Ovary (tissue), 7 donors: ENCODE measurements at regions not wholly inside any gene's neighbourhood (a gene's known extent, or its start where the extent isn't known, plus 50 kb on each side); places are given as distances from the start of the nearest gene placed in this dataset.
A peak's percentile ranks its signal among the peaks of the same experiment; 100 is the strongest.

Source experiments
- DNase-seq, 5 donors: peaks; one replicate each; pipeline ENCODE4 v3.0.0-alpha.2; 2019 to 2020
- H3K27ac ChIP-seq, 2 donors: fragments of 200-600 bp; one replicate each; pipeline versions ENCODE4 v1.5.1 to v1.8.0; 2019 to 2022
- H3K27me3 ChIP-seq: fragments of 200-600 bp; one replicate; pipeline ENCODE4 v1.8.0; 2022
- H3K36me3 ChIP-seq: fragments of 200-600 bp; sonication (generic); one replicate; pipeline ENCODE4 v1.5.1; 2019
- H3K4me1 ChIP-seq: one replicate; pipeline ENCODE4 v1.8.1; 2013; ENCODE audit warnings: mild to moderate bottlenecking, moderate library complexity; ENCODE audit not compliant: insufficient read depth
- H3K4me3 ChIP-seq: fragments of 200-600 bp; sonication (generic); one replicate; pipeline ENCODE4 v1.5.1; 2017
- H3K9me3 ChIP-seq, 2 donors: fragments of 200-600 bp in 1 of 2; sonication (generic) in 1 of 2; one replicate each; pipeline versions ENCODE4 v1.5.1 to v1.8.1; 2013 to 2019; ENCODE audit warnings: mild to moderate bottlenecking in 1 of 2, moderate library complexity in 1 of 2
- CTCF ChIP-seq, 3 donors: fragments of 450-650 bp in 2 of 3; fragments of 200-600 bp in 1 of 3; IDR thresholded peaks; one replicate each; pipeline versions ENCODE4 v1.5.1 to v1.8.0; 2016 to 2022; ENCODE audit warnings: antibody characterized with exemption in 3 of 3, mild to moderate bottlenecking in 1 of 3
- EP300 ChIP-seq: sonication (generic); formaldehyde crosslinking; IDR thresholded peaks from one replicate; pipeline ENCODE4 v1.6.1; 2017; ENCODE audit warnings: antibody characterized with exemption
- POLR2A ChIP-seq: fragments of 450-650 bp; IDR thresholded peaks from one replicate; pipeline ENCODE4 v1.6.1; 2017; ENCODE audit warnings: antibody characterized with exemption, mild to moderate bottlenecking, moderate library complexity
- WGBS, 3 donors: extraction: QIAGEN DNeasy Blood & Tissue Kit in 1 of 3; methylation state at CpG; one replicate each; pipeline versions ENCODE4 v1.1.5 to v1.1.7; 2013 to 2017; 5-methylcytosine and 5-hydroxymethylcytosine counted together
- intact Hi-C, 4 donors: fragments of 100-400 bp; cut with DNase I; formaldehyde crosslinking; loops; one replicate each; pipeline versions ENCODE4 v1.11.0 to v1.15.1; 2022 to 2023
- donor health status: DM: no; HTN: no; CAD: no; lungs with moderate emphysema.
- donor health status: DM: no; HTN: no; CAD: no.
- donor health status: Bipolar disorder and iron deficiency.
- donor health status: DM: no; HTN: no; CAD: no.
- donor health status: DM: yes; HTN: yes; CAD: no.

- TF ChIP-seq CTCF (IDR thresholded peaks at IDR 0.05): no peak
- no peak for TF ChIP-seq EP300
- no peak for TF ChIP-seq POLR2A
- H3K4me1 ChIP-seq: peaks cover 3% of the 10 kb centered on the region
- no peaks in the 10 kb centered on the region for H3K36me3 ChIP-seq
- no peaks in the 10 kb centered on the region for H3K9me3 ChIP-seq
- intact Hi-C loops: no loop called here
- no peak overlapping the region for H3K27ac ChIP-seq
- 84 to 90% (median 89%) methylated on average over 7 of the region's 7 CpGs for WGBS, 3 donors
- no peaks in the 10 kb centered on the region for H3K27me3 ChIP-seq
- no peak overlapping the region for H3K4me3 ChIP-seq
- DNase-seq: no peak
Measured at GRCh38 chr6:169895000-169895759, 143.8 kb downstream of the ERMARD start.

GRCh38 chr6:169894377-169894960 is 143.0 kb downstream of the ERMARD start:
- peak in 1 of 5 donors; percentile 7 for DNase-seq
- H3K27ac ChIP-seq: no peak overlapping the region

GRCh38 chr6:169893624-169894023 is 142.2 kb downstream of the ERMARD start:
- Histone ChIP-seq H3K9me3 (no peaks in the 10 kb centered on the region), H3K4me3 (no peak overlapping the region), H3K27me3 (no peaks in the 10 kb centered on the region), H3K4me1 (peaks cover 9% of the 10 kb centered on the region), H3K27ac (no peak overlapping the region), H3K36me3 (no peaks in the 10 kb centered on the region)
- WGBS, 3 donors: 75 to 84% (median 84%) methylated on average over 8 of the region's 8 CpGs
- TF ChIP-seq POLR2A (no peak), EP300 (no peak), CTCF (IDR thresholded peaks at IDR 0.05) (no peak)
- intact Hi-C loops: no loop called here
- no peak for DNase-seq

More at GRCh38 chr6:169894377-169894960, 143.0 kb downstream of the ERMARD start:
- intact Hi-C loops: no loop called here
- WGBS, 3 donors: 85 to 88% (median 87%) methylated on average over 21 of the region's 21 CpGs
- no peaks in the 10 kb centered on the region for H3K27me3 ChIP-seq
- no peaks in the 10 kb centered on the region for H3K36me3 ChIP-seq
- TF ChIP-seq CTCF (IDR thresholded peaks at IDR 0.05) (no peak), EP300 (no peak), POLR2A (no peak)
- H3K4me3 ChIP-seq: no peak overlapping the region
- peaks cover 9% of the 10 kb centered on the region for H3K4me1 ChIP-seq
- H3K9me3 ChIP-seq: no peaks in the 10 kb centered on the region

GRCh38 chr6:169891846-169892245 is 140.4 kb downstream of the ERMARD start:
- no peak for TF ChIP-seq POLR2A
- TF ChIP-seq CTCF (IDR thresholded peaks at IDR 0.05): no peak
- TF ChIP-seq EP300: no peak

More at GRCh38 chr6:169891846-169892245, 140.4 kb downstream of the ERMARD start:
- H3K4me3 ChIP-seq: no peak overlapping the region
- intact Hi-C loops: no loop called here
- H3K9me3 ChIP-seq: no peaks in the 10 kb centered on the region
- no peaks in the 10 kb centered on the region for H3K36me3 ChIP-seq
- no peak overlapping the region for H3K27ac ChIP-seq
- no peaks in the 10 kb centered on the region for H3K27me3 ChIP-seq
- no peak for DNase-seq
- H3K4me1 ChIP-seq: peaks cover 9% of the 10 kb centered on the region
- WGBS, 3 donors: 74 to 75% (median 75%) methylated on average over 11 of the region's 11 CpGs
